ENCODE measurements at regions not wholly inside any gene's neighbourhood (a gene's known extent, or its start where the extent isn't known, plus 50 kb on each side); places are given as distances from the start of the nearest gene placed in this dataset.

GRCh38 chr5:105782501-105782900, 1888.2 kb downstream of the EFNA5 start:
- Histone ChIP-seq H4K20me1 (ENCODE audit: insufficient read depth) (no peaks in the 10 kb centered on the region), H3K4me2 (ENCODE audit: low read length) (no peak overlapping the region), H3K9me3 (ENCODE audit: control insufficient read depth in 1 of 2, insufficient read depth in 1 of 2, low read depth in 1 of 2, low read length in 2 of 2) (no peaks in the 10 kb centered on the region), H3K4me3 (replicated peaks in 1 of 2; ENCODE audit: low read depth in 1 of 2, low read length in 2 of 2) (no peak overlapping the region), H3K9ac (ENCODE audit: low read length) (no peak overlapping the region), H2AFZ (ENCODE audit: low read depth, low read length, poor library complexity, severe bottlenecking) (no peak overlapping the region), H3K27me3 (ENCODE audit: insufficient read depth, low read length) (no peaks in the 10 kb centered on the region), H3K27ac (ENCODE audit: low read depth, low read length) (no peak overlapping the region), H3K9me2 (ENCODE audit: insufficient read depth) (no peaks in the 10 kb centered on the region), H3K36me3 (ENCODE audit: control insufficient read depth in 1 of 2, insufficient read depth in 2 of 2, low read length in 2 of 2) (no peaks in the 10 kb centered on the region), H3K79me2 (ENCODE audit: insufficient read depth, low read length) (no peaks in the 10 kb centered on the region), H3K4me1 (ENCODE audit: control insufficient read depth in 1 of 2, insufficient read depth in 2 of 2, low read length in 2 of 2) (no peaks in the 10 kb centered on the region)
- TF ChIP-seq POLR2A (IDR thresholded peaks at IDR 0.05; ENCODE audit: borderline replicate concordance, extremely low read depth, insufficient read depth, insufficient read length) (no peak), ELF1 (IDR thresholded peaks at IDR 0.05; ENCODE audit: borderline replicate concordance, low read depth) (no peak), ZBTB33 (IDR thresholded peaks at IDR 0.05; ENCODE audit: extremely low read depth, insufficient replicate concordance, low read length) (no peak), EZH2phosphoT487 (IDR thresholded peaks at IDR 0.05; ENCODE audit: borderline replicate concordance) (no peak), FOSL1 (IDR thresholded peaks at IDR 0.05; ENCODE audit: low read depth) (no peak), TCF7L2 (IDR thresholded peaks at IDR 0.05; ENCODE audit: borderline replicate concordance, extremely low read depth, insufficient read depth, insufficient read length) (no peak), MAX (IDR thresholded peaks at IDR 0.05) (no peak), REST (IDR thresholded peaks at IDR 0.05; ENCODE audit: low read depth) (no peak), EGR1 (IDR thresholded peaks at IDR 0.05; ENCODE audit: low read depth) (no peak), EZH2 (IDR thresholded peaks at IDR 0.05) (no peak), ATF3 (IDR thresholded peaks at IDR 0.05) (no peak), SIN3A (IDR thresholded peaks at IDR 0.05; ENCODE audit: low read depth) (no peak), ZNF274 (IDR thresholded peaks at IDR 0.05; ENCODE audit: low read depth, low read length) (no peak), JUND (IDR thresholded peaks at IDR 0.05) (no peak), SRF (IDR thresholded peaks at IDR 0.05; ENCODE audit: low read depth) (no peak)
- ChIA-PET RAD21 (ENCODE audit: low non-redundant PET in 1 of 2, low total read pairs in 2 of 2, uncharacterized antibody in 2 of 2, unreplicated experiment in 2 of 2) (no interaction called here), POLR2A (no interaction called here), CTCF (no interaction called here)
- intact Hi-C loops (cut with micrococcal nuclease) = no loop called here
- DNase-seq (ENCODE audit: low read depth, low spot score) = no peak
- no TSS peak for BruUV-seq (replicated peaks)
- no peak for ATAC-seq

Data from HCT116 (cell line).